ENCODE measurements at regions not wholly inside any gene's neighbourhood (a gene's known extent, or its start where the extent isn't known, plus 50 kb on each side); places are given as distances from the start of the nearest gene placed in this dataset.

GRCh38 chr10:131461093-131461492 is 149.6 kb upstream of the TCERG1L start:
- TF ChIP-seq, protein P1, sequence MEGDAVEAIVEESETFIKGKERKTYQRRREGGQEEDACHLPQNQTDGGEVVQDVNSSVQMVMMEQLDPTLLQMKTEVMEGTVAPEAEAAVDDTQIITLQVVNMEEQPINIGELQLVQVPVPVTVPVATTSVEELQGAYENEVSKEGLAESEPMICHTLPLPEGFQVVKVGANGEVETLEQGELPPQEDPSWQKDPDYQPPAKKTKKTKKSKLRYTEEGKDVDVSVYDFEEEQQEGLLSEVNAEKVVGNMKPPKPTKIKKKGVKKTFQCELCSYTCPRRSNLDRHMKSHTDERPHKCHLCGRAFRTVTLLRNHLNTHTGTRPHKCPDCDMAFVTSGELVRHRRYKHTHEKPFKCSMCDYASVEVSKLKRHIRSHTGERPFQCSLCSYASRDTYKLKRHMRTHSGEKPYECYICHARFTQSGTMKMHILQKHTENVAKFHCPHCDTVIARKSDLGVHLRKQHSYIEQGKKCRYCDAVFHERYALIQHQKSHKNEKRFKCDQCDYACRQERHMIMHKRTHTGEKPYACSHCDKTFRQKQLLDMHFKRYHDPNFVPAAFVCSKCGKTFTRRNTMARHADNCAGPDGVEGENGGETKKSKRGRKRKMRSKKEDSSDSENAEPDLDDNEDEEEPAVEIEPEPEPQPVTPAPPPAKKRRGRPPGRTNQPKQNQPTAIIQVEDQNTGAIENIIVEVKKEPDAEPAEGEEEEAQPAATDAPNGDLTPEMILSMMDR (IDR thresholded peaks at IDR 0.05): no peak
- TF ChIP-seq POLR2AphosphoS5 (IDR thresholded peaks at IDR 0.05): no peak
